HepG2 (cell line): ENCODE measurements at regions not wholly inside any gene's neighbourhood (a gene's known extent, or its start where the extent isn't known, plus 50 kb on each side); places are given as distances from the start of the nearest gene placed in this dataset.

Experiments
- ATAC-seq: fragments of 200-7000 bp; cut with Tn5 transposase; 3 replicates; pipeline ENCODE4 v1.9.1; 2020; ENCODE audit warnings: mild to moderate bottlenecking, moderate library complexity
- BruUV-seq: library from RNA; stranded (reverse); fragments of 400-500 nt; replicated peaks from 2 replicates; lab custom pipeline; 2021; lab: Mats Ljungman, UMichigan
- CTCF ChIA-PET: fragments of 300-600 bp; formaldehyde crosslinking; extraction: SDS; loops from one replicate; lab custom pipeline; 2021; ENCODE audit warnings: low total read pairs, inconsistent platforms, low intra/inter-chr PET ratio; lab: Yijun Ruan, JAX
- POLR2A ChIA-PET: fragments of 350-600 bp; sonication (Branson Sonifier 250); formaldehyde crosslinking; loops from one replicate; lab custom pipeline; 2020; ENCODE audit warnings: antibody characterized with exemption, inconsistent platforms; lab: Yijun Ruan, JAX
- DNase-seq: peaks from one replicate; pipeline ENCODE4 v3.0.0-alpha.2; 2015; ENCODE audit warnings: low spot score
- FAIRE-seq: peaks from 3 replicates; lab custom pipeline; 2011; peaks lifted over from hg19 to GRCh38; lab: Jason Lieb, UNC
- H2AFZ ChIP-seq: one replicate; pipeline ENCODE4 v1.6.1; 2011; ENCODE audit warnings: low read length, inconsistent platforms
- H3K27ac ChIP-seq: fragments of 300-600 bp; 3 replicates; pipeline ENCODE4 v1.8.0; 2011; ENCODE audit warnings: mixed run types, mild to moderate bottlenecking, mixed read lengths, low read length, inconsistent platforms; ENCODE audit not compliant: insufficient read depth; ENCODE audit errors: extremely low read length
- H3K27me3 ChIP-seq, 2 experiments: fragments of 200-600 bp in 1 of 2; 2 replicates in 1 of 2; 3 replicates in 1 of 2; pipeline versions ENCODE4 v1.6.0 to v1.8.0; 2011; ENCODE audit warnings: low read length in 2 of 2, mild to moderate bottlenecking in 2 of 2, moderate library complexity in 2 of 2, inconsistent platforms in 1 of 2; ENCODE audit not compliant: insufficient read depth in 2 of 2, control insufficient read depth in 1 of 2
- H3K36me3 ChIP-seq, 2 experiments: fragments of 200-600 bp in 1 of 2; replicated peaks in 1 of 2; 2 replicates in 1 of 2; 3 replicates in 1 of 2; pipeline versions ENCODE4 v1.5.1 to v1.8.0; 2011; ENCODE audit warnings: low read length in 2 of 2, inconsistent platforms in 1 of 2; ENCODE audit not compliant: insufficient read depth in 2 of 2, control insufficient read depth in 1 of 2
- H3K4me1 ChIP-seq: 2 replicates; pipeline ENCODE4 v1.5.1; 2012; ENCODE audit warnings: low read length, inconsistent platforms; ENCODE audit not compliant: insufficient read depth
- H3K4me2 ChIP-seq: 2 replicates; pipeline ENCODE4 v1.6.0; 2011; ENCODE audit warnings: low read depth, low read length, inconsistent platforms
- H3K4me3 ChIP-seq, 3 experiments: fragments of 200-600 bp in 1 of 3; sonication (generic), shearing (Covaris generic) in 1 of 3; replicated peaks in 1 of 3; 2 replicates each; pipeline ENCODE4 v1.5.1; 2011 to 2016; ENCODE audit warnings: low read length in 3 of 3, inconsistent platforms in 2 of 3, low read depth in 2 of 3, mild to moderate bottlenecking in 2 of 3, control low read depth in 1 of 3, mixed read lengths in 1 of 3; ENCODE audit not compliant: insufficient read depth in 1 of 3
- H3K79me2 ChIP-seq: one replicate; pipeline ENCODE4 v1.6.1; 2011; ENCODE audit warnings: low read length, inconsistent platforms; ENCODE audit not compliant: insufficient read depth
- H3K9ac ChIP-seq: 2 replicates; pipeline ENCODE4 v1.6.0; 2011; ENCODE audit warnings: mild to moderate bottlenecking, low read depth, low read length, inconsistent platforms; ENCODE audit not compliant: insufficient read depth
- H3K9me3 ChIP-seq: 2 replicates; pipeline ENCODE4 v1.5.1; 2012; ENCODE audit warnings: mild to moderate bottlenecking, low read length
- H4K20me1 ChIP-seq: 2 replicates; pipeline ENCODE4 v1.6.0; 2011; ENCODE audit warnings: inconsistent platforms, mild to moderate bottlenecking, low read length, moderate library complexity; ENCODE audit not compliant: insufficient read depth
- EED ChIP-seq: sonication (generic); formaldehyde crosslinking; IDR thresholded peaks from 2 replicates; pipeline ENCODE4 v1.5.0; 2020; ENCODE audit warnings: mild to moderate bottlenecking, missing genetic modification reagents
- GABPA ChIP-seq, 2 experiments: IDR thresholded peaks; 2 replicates each; pipeline ENCODE4 v1.6.1; 2011 to 2016; ENCODE audit warnings: low read depth in 2 of 2, low read length in 1 of 2, missing biosample characterization in 1 of 2, missing genetic modification characterization in 1 of 2
- POLR2G ChIP-seq: fragments of 200-400 bp; formaldehyde crosslinking; IDR thresholded peaks from 2 replicates; pipeline ENCODE4 v1.6.1; 2018; ENCODE audit warnings: mild to moderate bottlenecking, low read depth, low read length, moderate library complexity
- YEATS4 ChIP-seq: sonication (generic); formaldehyde crosslinking; IDR thresholded peaks from 2 replicates; pipeline ENCODE4 v1.4.0; 2020; ENCODE audit warnings: missing genetic modification reagents, borderline replicate concordance
- ZNF282 ChIP-seq: fragments of 450-650 bp; IDR thresholded peaks from 2 replicates; pipeline ENCODE4 v1.6.1; 2018; ENCODE audit not compliant: partially characterized antibody
- ZNF317 ChIP-seq: sonication (generic); formaldehyde crosslinking; IDR thresholded peaks from 2 replicates; pipeline ENCODE4 v1.5.0; 2020; ENCODE audit warnings: mild to moderate bottlenecking, missing genetic modification reagents
- ZNF589 ChIP-seq: sonication (generic); formaldehyde crosslinking; conservative IDR thresholded peaks from 2 replicates; pipeline ENCODE4 v1.8.0; 2022; ENCODE audit warnings: mild to moderate bottlenecking, moderate library complexity, missing genetic modification reagents
- ZNF816 ChIP-seq: sonication (generic); formaldehyde crosslinking; IDR thresholded peaks from 2 replicates; pipeline ENCODE4 v1.8.0; 2022; ENCODE audit warnings: missing genetic modification reagents, mild to moderate bottlenecking, borderline replicate concordance
- ZNF883 ChIP-seq: sonication (generic); formaldehyde crosslinking; IDR thresholded peaks from 2 replicates; pipeline ENCODE4 v1.5.1; 2020; ENCODE audit warnings: mild to moderate bottlenecking, missing genetic modification reagents; ENCODE audit errors: not compliant biosample characterization
- WGBS: methylation state at CpG from one replicate; pipeline ENCODE4 v1.1.6; 2017; ENCODE audit warnings: low lambda C conversion rate; 5-methylcytosine and 5-hydroxymethylcytosine counted together
- in situ Hi-C: cut with HindIII; loops from 2 replicates; pipeline ENCODE4 v1.10.0; 2017; ENCODE audit warnings: low pct_unique_long_range_greater_than_20kb; ENCODE audit not compliant: extremely low pct_ligation_motif_present
- intact Hi-C: fragments of 100-400 bp; cut with micrococcal nuclease; formaldehyde crosslinking; loops from one replicate; pipeline ENCODE4 v1.10.0; 2022; ENCODE audit not compliant: unreplicated experiment
- TF ChIP-seq, protein P1 (sequence below): sonication (generic); formaldehyde crosslinking; IDR thresholded peaks from 2 replicates; pipeline ENCODE4 v1.4.0; 2020; ENCODE audit warnings: missing genetic modification reagents, mild to moderate bottlenecking, borderline replicate concordance

DNA sequence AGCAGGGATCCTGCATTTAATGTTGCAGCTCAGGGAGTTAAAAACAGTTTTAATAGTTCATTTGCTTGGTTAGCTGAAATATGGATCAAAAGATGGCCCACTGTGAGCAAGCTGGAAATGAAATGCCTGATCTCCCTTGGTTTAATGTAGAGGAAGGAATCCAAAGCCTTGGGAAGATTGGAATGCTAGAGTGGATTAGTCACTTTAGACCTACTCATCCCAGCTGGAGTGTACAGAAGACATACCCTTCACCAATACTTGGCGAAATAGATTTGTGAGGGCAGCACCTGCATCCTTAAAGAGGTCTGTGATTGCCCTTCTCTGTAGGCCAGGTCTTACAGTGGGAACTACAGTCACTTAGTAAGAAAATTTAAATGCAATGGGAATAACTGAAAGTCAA, 58.0 kb upstream of the KRAS start:
- no peak for FAIRE-seq
- TF ChIP-seq ZNF317 (CRISPR knock-in tag): no peak
- no peak for TF ChIP-seq GABPA (IDR thresholded peaks at IDR 0.05; ENCODE audit: low read depth, low read length)
- TF ChIP-seq GABPA (CRISPR knock-in tag; IDR thresholded peaks at IDR 0.05; ENCODE audit: low read depth): no peak
- no peak for TF ChIP-seq POLR2G
- no peak for TF ChIP-seq ZNF589 (CRISPR knock-in tag)
- TF ChIP-seq ZNF883: no peak
- TF ChIP-seq, protein P1, sequence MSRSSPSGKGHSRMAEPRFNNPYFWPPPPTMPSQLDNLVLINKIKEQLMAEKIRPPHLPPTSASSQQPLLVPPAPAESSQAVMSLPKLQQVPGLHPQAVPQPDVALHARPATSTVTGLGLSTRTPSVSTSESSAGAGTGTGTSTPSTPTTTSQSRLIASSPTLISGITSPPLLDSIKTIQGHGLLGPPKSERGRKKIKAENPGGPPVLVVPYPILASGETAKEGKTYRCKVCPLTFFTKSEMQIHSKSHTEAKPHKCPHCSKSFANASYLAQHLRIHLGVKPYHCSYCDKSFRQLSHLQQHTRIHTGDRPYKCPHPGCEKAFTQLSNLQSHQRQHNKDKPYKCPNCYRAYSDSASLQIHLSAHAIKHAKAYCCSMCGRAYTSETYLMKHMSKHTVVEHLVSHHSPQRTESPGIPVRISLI: no peak
- TF ChIP-seq ZNF282: no peak
- no peak for TF ChIP-seq YEATS4 (CRISPR knock-in tag)
- TF ChIP-seq EED (CRISPR knock-in tag): no peak
- TF ChIP-seq ZNF816 (CRISPR knock-in tag): no peak
- POLR2A ChIA-PET: no interaction called here

More for the DNA sequence above, 58.0 kb upstream of the KRAS start:
- in situ Hi-C loops: no loop called here
- H3K9me3 ChIP-seq: no peaks in the 10 kb centered on the region
- CTCF ChIA-PET: no interaction called here
- no peak overlapping the region for H3K4me2 ChIP-seq
- no peaks in the 10 kb centered on the region for H3K79me2 ChIP-seq
- no peaks in the 10 kb centered on the region for H4K20me1 ChIP-seq
- H3K9ac ChIP-seq: no peak overlapping the region
- H3K4me1 ChIP-seq: no peaks in the 10 kb centered on the region
- ATAC-seq (no peak), DNase-seq (no peak)
- WGBS: 38% methylated on average over 1 of the region's 1 CpG
- no peaks in the 10 kb centered on the region for H3K36me3 ChIP-seq
- H3K4me3 ChIP-seq: no peak overlapping the region
- H2AFZ ChIP-seq: no peak overlapping the region
- H3K27ac ChIP-seq: no peak overlapping the region
- H3K27me3 ChIP-seq: no peaks in the 10 kb centered on the region
- intact Hi-C loops: no loop called here
- BruUV-seq: no TSS peak
